AG04450 (cell line): ENCODE measurements at regions not wholly inside any gene's neighbourhood (a gene's known extent, or its start where the extent isn't known, plus 50 kb on each side); places are given as distances from the start of the nearest gene placed in this dataset.
"Not testable (repeated sequence)": the region's sequence is repeated elsewhere in the genome, so short reads cannot be mapped to it uniquely, and the experiment has no call there.

Source experiments
- CTCF ChIA-PET: fragments of 300-600, 350-600 bp; formaldehyde crosslinking; extraction: SDS; loops from one replicate; lab custom pipeline; 2022; ENCODE audit warnings: antibody characterized with exemption, inconsistent platforms; lab: Charles Lee
- POLR2A ChIA-PET: fragments of 350-600 bp; formaldehyde crosslinking; extraction: SDS; loops from one replicate; lab custom pipeline; 2021; ENCODE audit warnings: antibody characterized with exemption, inconsistent platforms; lab: Yijun Ruan, JAX
- DNase-seq: peaks from one replicate; pipeline ENCODE4 v3.0.0-alpha.2; 2011; ENCODE audit warnings: low read depth, low spot score
- H3K27ac ChIP-seq: one replicate; pipeline ENCODE4 v1.5.1; 2012; ENCODE audit warnings: low read depth, low read length, control low read depth
- H3K27me3 ChIP-seq: one replicate; pipeline ENCODE4 v1.6.0; 2012; ENCODE audit warnings: low read length; ENCODE audit not compliant: control insufficient read depth, insufficient read depth
- H3K4me3 ChIP-seq: 2 replicates; pipeline ENCODE4 v1.5.1; 2011; ENCODE audit warnings: mild to moderate bottlenecking, low read depth, low read length, control low read depth
- H3K9me3 ChIP-seq: 2 replicates; pipeline ENCODE4 v1.5.1; 2012; ENCODE audit warnings: low read length; ENCODE audit not compliant: control insufficient read depth, insufficient read depth
- CTCF ChIP-seq: IDR thresholded peaks from 2 replicates; pipeline ENCODE4 v1.5.1; 2011; ENCODE audit warnings: low read depth, low read length, control low read depth, inconsistent platforms

- ChIA-PET POLR2A (no interaction called here), CTCF (no interaction called here)
- TF ChIP-seq CTCF = no peak
- Histone ChIP-seq H3K9me3 (no peaks in the 10 kb centered on the region), H3K27me3 (no peaks in the 10 kb centered on the region), H3K27ac (no peak overlapping the region), H3K4me3 (no peak overlapping the region)
- no peak for DNase-seq
Observed at GRCh38 chr4:107333518-107333917, 297.4 kb upstream of the DKK2 start.

GRCh38 chr4:107332656-107333055 is 296.5 kb upstream of the DKK2 start:
- H3K27ac ChIP-seq, H3K9me3 ChIP-seq, H3K27me3 ChIP-seq, H3K4me3 ChIP-seq, POLR2A ChIA-PET, DNase-seq, CTCF ChIA-PET: not testable (repeated sequence)

- no peaks in the 10 kb centered on the region for H3K9me3 ChIP-seq
- H3K27me3 ChIP-seq = peaks cover 2% of the 10 kb centered on the region
- ChIA-PET POLR2A (no interaction called here), CTCF (no interaction called here)
- no peak overlapping the region for H3K27ac ChIP-seq
- TF ChIP-seq CTCF = no peak
- no peak for DNase-seq
- H3K4me3 ChIP-seq = no peak overlapping the region
Observed at GRCh38 chr4:107330916-107331315, 294.8 kb upstream of the DKK2 start.

GRCh38 chr4:107319386-107319785 is 283.3 kb upstream of the DKK2 start:
- no peaks in the 10 kb centered on the region for H3K27me3 ChIP-seq
- ChIA-PET CTCF (no interaction called here), POLR2A (no interaction called here)
- no peak for DNase-seq
- no peak for TF ChIP-seq CTCF
- no peaks in the 10 kb centered on the region for H3K9me3 ChIP-seq
- H3K27ac ChIP-seq = no peak overlapping the region
- no peak overlapping the region for H3K4me3 ChIP-seq

GRCh38 chr4:107318078-107318477 is 282.0 kb upstream of the DKK2 start:
- POLR2A ChIA-PET = no interaction called here
- DNase-seq = no peak

More at GRCh38 chr4:107318078-107318477, 282.0 kb upstream of the DKK2 start:
- no peak overlapping the region for H3K4me3 ChIP-seq
- no peaks in the 10 kb centered on the region for H3K9me3 ChIP-seq
- no peak for TF ChIP-seq CTCF
- no peak overlapping the region for H3K27ac ChIP-seq
- H3K27me3 ChIP-seq = no peaks in the 10 kb centered on the region
- CTCF ChIA-PET = no interaction called here
